Hepatocyte (in vitro differentiated cells): ENCODE measurements at regions not wholly inside any gene's neighbourhood (a gene's known extent, or its start where the extent isn't known, plus 50 kb on each side); places are given as distances from the start of the nearest gene placed in this dataset.

Experiments
- DNase-seq: peaks from one replicate; pipeline ENCODE4 v3.0.0-alpha.2; 2016; ENCODE audit warnings: low spot score
- H2AFZ ChIP-seq: fragments of 200-600 bp; sonication (generic); 2 replicates; pipeline ENCODE4 v1.6.0; 2016; ENCODE audit warnings: antibody characterized with exemption, mild to moderate bottlenecking
- H3K27ac ChIP-seq: fragments of 200-600 bp; sonication (generic); 2 replicates; pipeline ENCODE4 v1.5.1; 2016; ENCODE audit warnings: mild to moderate bottlenecking
- H3K27me3 ChIP-seq: fragments of 200-600 bp; sonication (generic); 2 replicates; pipeline ENCODE4 v1.6.1; 2016
- H3K36me3 ChIP-seq: fragments of 200-600 bp; sonication (generic); replicated peaks from 2 replicates; pipeline ENCODE4 v1.5.1; 2016; ENCODE audit warnings: low read depth; ENCODE audit not compliant: insufficient read depth
- H3K4me1 ChIP-seq: fragments of 200-600 bp; sonication (generic); 2 replicates; pipeline ENCODE4 v1.5.1; 2016; ENCODE audit warnings: mild to moderate bottlenecking, moderate library complexity; ENCODE audit not compliant: insufficient read depth
- H3K4me2 ChIP-seq: fragments of 200-600 bp; sonication (generic); 2 replicates; pipeline ENCODE4 v1.6.0; 2016
- H3K4me3 ChIP-seq: fragments of 200-600 bp; sonication (generic); 2 replicates; pipeline ENCODE4 v1.5.1; 2016; ENCODE audit warnings: mild to moderate bottlenecking
- H3K79me2 ChIP-seq: fragments of 200-600 bp; sonication (generic); 2 replicates; pipeline ENCODE4 v1.6.0; 2017; ENCODE audit warnings: mild to moderate bottlenecking
- H3K9me2 ChIP-seq: fragments of 200-600 bp; sonication (generic); replicated peaks from 2 replicates; pipeline ENCODE4 v1.6.0; 2017; ENCODE audit warnings: mild to moderate bottlenecking; ENCODE audit not compliant: insufficient read depth
- H3K9me3 ChIP-seq: fragments of 200-600 bp; sonication (generic); 2 replicates; pipeline ENCODE4 v1.5.1; 2016; ENCODE audit warnings: low read depth, mild to moderate bottlenecking
- H4K20me1 ChIP-seq: fragments of 200-600 bp; sonication (generic); 2 replicates; pipeline ENCODE4 v1.6.0; 2016; ENCODE audit warnings: mild to moderate bottlenecking; ENCODE audit not compliant: insufficient read depth, poor library complexity, severe bottlenecking
- EZH2 ChIP-seq: fragments of 200-600 bp; sonication (generic); IDR thresholded peaks from 2 replicates; pipeline ENCODE4 v1.6.1; 2016; ENCODE audit warnings: antibody characterized with exemption, mild to moderate bottlenecking, borderline replicate concordance
- EZH2phosphoT487 ChIP-seq: fragments of 200-600 bp; sonication (generic); IDR thresholded peaks from one replicate; pipeline ENCODE4 v1.6.1; 2018; ENCODE audit warnings: antibody characterized with exemption, mild to moderate bottlenecking, low read depth, moderate library complexity; ENCODE audit not compliant: unreplicated experiment, severe bottlenecking
- WGBS: methylation state at CpG from one replicate; pipeline ENCODE4 v1.1.6; 2016; ENCODE audit warnings: low lambda C conversion rate; ENCODE audit errors: missing lambda C conversion rate; 5-methylcytosine and 5-hydroxymethylcytosine counted together
- TF ChIP-seq, protein P1 (sequence below): fragments of 200-600 bp; sonication (generic); IDR thresholded peaks from 2 replicates; pipeline ENCODE4 v1.5.1; 2016; ENCODE audit warnings: antibody characterized with exemption, mild to moderate bottlenecking; ENCODE audit not compliant: poor library complexity

- TF ChIP-seq, protein P1, sequence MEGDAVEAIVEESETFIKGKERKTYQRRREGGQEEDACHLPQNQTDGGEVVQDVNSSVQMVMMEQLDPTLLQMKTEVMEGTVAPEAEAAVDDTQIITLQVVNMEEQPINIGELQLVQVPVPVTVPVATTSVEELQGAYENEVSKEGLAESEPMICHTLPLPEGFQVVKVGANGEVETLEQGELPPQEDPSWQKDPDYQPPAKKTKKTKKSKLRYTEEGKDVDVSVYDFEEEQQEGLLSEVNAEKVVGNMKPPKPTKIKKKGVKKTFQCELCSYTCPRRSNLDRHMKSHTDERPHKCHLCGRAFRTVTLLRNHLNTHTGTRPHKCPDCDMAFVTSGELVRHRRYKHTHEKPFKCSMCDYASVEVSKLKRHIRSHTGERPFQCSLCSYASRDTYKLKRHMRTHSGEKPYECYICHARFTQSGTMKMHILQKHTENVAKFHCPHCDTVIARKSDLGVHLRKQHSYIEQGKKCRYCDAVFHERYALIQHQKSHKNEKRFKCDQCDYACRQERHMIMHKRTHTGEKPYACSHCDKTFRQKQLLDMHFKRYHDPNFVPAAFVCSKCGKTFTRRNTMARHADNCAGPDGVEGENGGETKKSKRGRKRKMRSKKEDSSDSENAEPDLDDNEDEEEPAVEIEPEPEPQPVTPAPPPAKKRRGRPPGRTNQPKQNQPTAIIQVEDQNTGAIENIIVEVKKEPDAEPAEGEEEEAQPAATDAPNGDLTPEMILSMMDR, result no peak
- TF ChIP-seq EZH2phosphoT487 (no peak), EZH2 (no peak)
- no peaks in the 10 kb centered on the region for H3K27me3 ChIP-seq
- H4K20me1 ChIP-seq, result no peaks in the 10 kb centered on the region
- no peaks in the 10 kb centered on the region for H3K36me3 ChIP-seq
- H3K9me2 ChIP-seq, result no peaks in the 10 kb centered on the region
- H3K4me3 ChIP-seq, result no peak overlapping the region
- H2AFZ ChIP-seq, result no peak overlapping the region
- H3K4me1 ChIP-seq, result no peaks in the 10 kb centered on the region
- no peaks in the 10 kb centered on the region for H3K79me2 ChIP-seq
- no peaks in the 10 kb centered on the region for H3K9me3 ChIP-seq
- no peak overlapping the region for H3K27ac ChIP-seq
- no peak overlapping the region for H3K4me2 ChIP-seq
- no peak for DNase-seq
These were observed 92.7 kb downstream of the C12orf75 start for GRCh38 chr12:105423237-105423636.

GRCh38 chr12:105423921-105424320 is 93.4 kb downstream of the C12orf75 start:
- Histone ChIP-seq H3K9me3 (no peaks in the 10 kb centered on the region), H3K4me1 (no peaks in the 10 kb centered on the region), H3K4me2 (no peak overlapping the region), H3K27me3 (no peaks in the 10 kb centered on the region), H3K9me2 (no peaks in the 10 kb centered on the region), H3K79me2 (no peaks in the 10 kb centered on the region), H3K36me3 (no peaks in the 10 kb centered on the region), H3K4me3 (no peak overlapping the region), H2AFZ (no peak overlapping the region), H4K20me1 (no peaks in the 10 kb centered on the region), H3K27ac (no peak overlapping the region)
- TF ChIP-seq, protein P1, result no peak
- no peak for TF ChIP-seq EZH2phosphoT487
- TF ChIP-seq EZH2, result no peak
- DNase-seq, result no peak
- WGBS, result 94% methylated on average over 7 of the region's 7 CpGs

DNA sequence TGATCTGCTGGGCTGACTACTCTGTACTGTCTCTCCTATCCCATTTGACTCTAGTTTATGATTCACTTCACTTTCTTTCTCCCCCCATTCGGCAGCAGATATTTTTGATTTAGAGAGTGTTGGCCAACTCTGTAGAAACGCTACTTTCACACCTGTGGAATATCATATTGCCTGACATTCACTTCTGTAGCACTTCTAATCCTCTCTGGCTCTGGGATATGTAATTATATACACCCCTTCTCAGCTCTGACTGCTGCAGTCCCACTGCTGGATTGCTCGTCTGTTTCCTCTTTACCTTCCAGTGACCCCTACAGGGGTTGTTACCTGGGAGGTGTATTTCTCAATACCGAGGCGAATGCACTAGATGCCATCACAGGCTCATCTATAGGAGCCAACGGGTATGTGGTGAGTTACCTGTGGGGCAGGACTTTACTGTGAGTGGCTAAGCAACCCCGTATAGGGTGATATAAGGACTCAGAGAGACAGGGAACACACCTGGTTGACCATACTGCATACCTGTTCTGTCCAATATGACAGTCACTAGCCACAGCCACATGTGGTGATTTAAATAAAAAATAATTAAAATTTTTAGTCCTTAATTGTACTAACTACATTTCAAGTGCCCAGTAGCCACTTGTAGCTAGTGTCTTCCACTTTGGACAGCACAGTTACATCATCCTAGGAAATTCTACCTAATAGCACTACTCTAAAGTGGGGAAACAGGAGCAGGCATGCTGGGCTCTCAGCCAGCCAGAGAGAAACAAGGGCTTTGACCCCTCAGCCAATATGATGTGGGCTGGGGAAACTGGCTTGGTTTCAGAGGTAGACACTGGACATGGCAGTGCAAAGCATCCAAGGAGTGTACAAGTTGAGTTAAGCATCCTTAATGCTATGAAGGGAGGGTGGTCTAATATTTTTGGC is 95.0 kb downstream of the C12orf75 start:
- Histone ChIP-seq H4K20me1 (no peaks in the 10 kb centered on the region), H3K27me3 (no peaks in the 10 kb centered on the region), H3K27ac (no peak overlapping the region), H2AFZ (no peak overlapping the region), H3K36me3 (no peaks in the 10 kb centered on the region), H3K9me3 (no peaks in the 10 kb centered on the region), H3K4me2 (no peak overlapping the region), H3K79me2 (no peaks in the 10 kb centered on the region), H3K9me2 (no peaks in the 10 kb centered on the region), H3K4me1 (no peaks in the 10 kb centered on the region), H3K4me3 (no peak overlapping the region)
- TF ChIP-seq EZH2phosphoT487, result no peak
- TF ChIP-seq, protein P1, result no peak
- no peak for TF ChIP-seq EZH2
- WGBS, result 76% methylated on average over 7 of the region's 7 CpGs
- DNase-seq, result no peak
